A549 (cell line): ENCODE measurements at regions not wholly inside any gene's neighbourhood (a gene's known extent, or its start where the extent isn't known, plus 50 kb on each side); places are given as distances from the start of the nearest gene placed in this dataset.

Experiments used
- ATAC-seq, 2 experiments: fragments of 200-7000 bp in 1 of 2; fragments of >200 bp in 1 of 2; cut with Nextera tagmentation in 1 of 2; cut with Tn5 transposase in 1 of 2; 3 replicates each; pipeline versions ENCODE4 v1.8.0 to v1.9.1; 2018 to 2020; ENCODE audit warnings: mild to moderate bottlenecking in 1 of 2, moderate library complexity in 1 of 2
- CTCF ChIA-PET: fragments of 300-600 bp; sonication (Branson Sonifier 250); formaldehyde crosslinking; extraction: SDS; loops from one replicate; lab custom pipeline; 2021; ENCODE audit warnings: antibody characterized with exemption, inconsistent platforms; lab: Yijun Ruan, JAX
- POLR2A ChIA-PET: fragments of 350-600 bp; formaldehyde crosslinking; extraction: SDS; loops from one replicate; lab custom pipeline; 2021; ENCODE audit warnings: antibody characterized with exemption, inconsistent platforms; lab: Yijun Ruan, JAX
- DNase-seq, 2 experiments: peaks; one replicate each; pipeline versions ENCODE4 v3.0.0 to v3.0.0-alpha.2; 2011 to 2016; ENCODE audit warnings: low read depth in 1 of 2, low spot score in 1 of 2
- FAIRE-seq: peaks from 2 replicates; lab custom pipeline; 2011; peaks lifted over from hg19 to GRCh38; lab: Jason Lieb, UNC
- H3K27ac ChIP-seq, 2 experiments: fragments of >200 bp; sonication (Bioruptor Twin); formaldehyde crosslinking; 3 replicates each; pipeline ENCODE4 v1.5.1; 2016 to 2017
- H3K4me1 ChIP-seq: fragments of >200 bp; sonication (Bioruptor Twin); formaldehyde crosslinking; 3 replicates; pipeline ENCODE4 v1.6.1; 2016
- H3K4me2 ChIP-seq: fragments of >200 bp; sonication (Bioruptor Twin); formaldehyde crosslinking; 3 replicates; pipeline ENCODE4 v1.6.1; 2016
- H3K4me3 ChIP-seq: fragments of >200 bp; sonication (Bioruptor Twin); formaldehyde crosslinking; 3 replicates; pipeline ENCODE4 v1.5.1; 2016
- H3K9me3 ChIP-seq: fragments of >200 bp; sonication (Bioruptor Twin); formaldehyde crosslinking; 3 replicates; pipeline ENCODE4 v1.6.1; 2016
- EHF ChIP-seq: fragments of 250-450 bp; sonication (Bioruptor Pico); IDR thresholded peaks from 2 replicates; pipeline ENCODE4 v1.5.0; 2020; ENCODE audit warnings: mild to moderate bottlenecking
- EHMT2 ChIP-seq: fragments of 200-600 bp; sonication (generic); IDR thresholded peaks from 2 replicates; pipeline ENCODE4 v1.6.1; 2016; ENCODE audit warnings: antibody characterized with exemption, low read depth, mild to moderate bottlenecking, moderate library complexity
- EP300 ChIP-seq, 2 experiments: fragments of >200 bp; sonication (Bioruptor Twin); formaldehyde crosslinking; IDR thresholded peaks; 2 replicates in 1 of 2; 3 replicates in 1 of 2; pipeline ENCODE4 v1.6.1; 2016 to 2017
- FOSL2 ChIP-seq, 2 experiments: fragments of 450-650 bp in 1 of 2; fragments of >200 bp in 1 of 2; sonication (Bioruptor Twin) in 1 of 2; formaldehyde crosslinking; IDR thresholded peaks; 2 replicates each; pipeline versions ENCODE4 v1.5.0 to v1.6.1; 2016 to 2020; ENCODE audit warnings: mild to moderate bottlenecking in 1 of 2, moderate library complexity in 1 of 2
- MAFK ChIP-seq: fragments of 450-650 bp; IDR thresholded peaks from 2 replicates; pipeline ENCODE4 v1.6.1; 2014; ENCODE audit not compliant: partially characterized antibody
- NFE2L2 ChIP-seq: fragments of 150-350 bp; conservative IDR thresholded peaks from 2 replicates; pipeline ENCODE4 v1.6.1; 2014; ENCODE audit warnings: low read length
- RAD21 ChIP-seq, 2 experiments: fragments of >200 bp in 1 of 2; sonication (Bioruptor Twin) in 1 of 2; formaldehyde crosslinking in 1 of 2; IDR thresholded peaks in 1 of 2; conservative IDR thresholded peaks in 1 of 2; 2 replicates in 1 of 2; 3 replicates in 1 of 2; pipeline ENCODE4 v1.6.1; 2012 to 2018; ENCODE audit warnings: inconsistent platforms in 1 of 2
- RCOR1 ChIP-seq: fragments of 150-350 bp; IDR thresholded peaks from 2 replicates; pipeline ENCODE4 v1.6.1; 2014; ENCODE audit warnings: antibody characterized with exemption, low read length, low read depth
- RFX5 ChIP-seq: fragments of 450-650 bp; IDR thresholded peaks from 2 replicates; pipeline ENCODE4 v1.7.1; 2014; ENCODE audit warnings: antibody characterized with exemption, mild to moderate bottlenecking, moderate library complexity
- SMC3 ChIP-seq: fragments of >200 bp; sonication (Bioruptor Twin); formaldehyde crosslinking; IDR thresholded peaks from 3 replicates; pipeline ENCODE4 v1.6.1; 2018; ENCODE audit warnings: inconsistent platforms
- TFCP2L1 ChIP-seq: fragments of 250-450 bp; sonication (Bioruptor Pico); IDR thresholded peaks from 2 replicates; pipeline ENCODE4 v1.5.0; 2021; ENCODE audit warnings: mild to moderate bottlenecking
- ZC3H11A ChIP-seq: fragments of 450-650 bp; IDR thresholded peaks from 2 replicates; pipeline ENCODE4 v1.6.1; 2014; ENCODE audit warnings: antibody characterized with exemption, mild to moderate bottlenecking
- ZNF302 ChIP-seq: fragments of 250-450 bp; sonication (Bioruptor Pico); IDR thresholded peaks from 2 replicates; pipeline ENCODE4 v1.9.0; 2021; ENCODE audit warnings: inconsistent platforms, mild to moderate bottlenecking, moderate library complexity
- WGBS: methylation state at CpG from one replicate; pipeline ENCODE4 v1.1.6; 2017; ENCODE audit errors: missing lambda C conversion rate; 5-methylcytosine and 5-hydroxymethylcytosine counted together
- TF ChIP-seq, protein P1 (sequence below): fragments of 450-650 bp; IDR thresholded peaks from 2 replicates; pipeline ENCODE4 v1.6.1; 2014; ENCODE audit warnings: antibody characterized with exemption
- TF ChIP-seq, protein P2 (sequence below): fragments of >200 bp; sonication (Bioruptor Twin); formaldehyde crosslinking; IDR thresholded peaks from 3 replicates; pipeline ENCODE4 v1.5.1; 2016
- TF ChIP-seq, protein P3 (sequence below): fragments of >200 bp; sonication (Bioruptor Twin); formaldehyde crosslinking; IDR thresholded peaks from 2 replicates; pipeline ENCODE4 v1.6.1; 2016
- TF ChIP-seq, protein P4 (sequence below): fragments of 150-350 bp; IDR thresholded peaks from 2 replicates; pipeline ENCODE4 v1.6.1; 2014; ENCODE audit warnings: low read depth, mild to moderate bottlenecking, low read length
- TF ChIP-seq, protein P5 (sequence below): IDR thresholded peaks from 2 replicates; pipeline ENCODE4 v1.6.1; 2012; ENCODE audit warnings: low read depth, borderline replicate concordance

DNA sequence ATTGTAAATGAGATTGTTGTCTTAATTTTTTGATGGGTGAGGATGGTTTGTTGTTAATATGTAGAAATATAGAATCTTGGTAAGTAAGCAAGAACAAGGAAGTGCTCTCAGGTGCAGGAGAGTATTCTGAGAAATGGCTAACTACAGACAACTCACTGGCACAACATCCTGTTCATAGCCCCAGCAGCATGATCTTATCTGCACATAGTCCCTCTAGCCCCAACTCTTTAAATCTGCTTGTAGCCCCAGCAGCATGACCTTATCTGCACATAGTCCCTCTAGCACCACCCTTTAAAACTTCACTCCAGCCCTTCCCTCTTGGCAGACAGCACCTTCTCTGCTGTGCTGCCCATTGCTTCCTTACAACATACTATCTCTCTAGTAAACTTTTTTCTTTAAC is 1957.1 kb upstream of the ADGRL3 start (continued):
- TF ChIP-seq, protein P1, sequence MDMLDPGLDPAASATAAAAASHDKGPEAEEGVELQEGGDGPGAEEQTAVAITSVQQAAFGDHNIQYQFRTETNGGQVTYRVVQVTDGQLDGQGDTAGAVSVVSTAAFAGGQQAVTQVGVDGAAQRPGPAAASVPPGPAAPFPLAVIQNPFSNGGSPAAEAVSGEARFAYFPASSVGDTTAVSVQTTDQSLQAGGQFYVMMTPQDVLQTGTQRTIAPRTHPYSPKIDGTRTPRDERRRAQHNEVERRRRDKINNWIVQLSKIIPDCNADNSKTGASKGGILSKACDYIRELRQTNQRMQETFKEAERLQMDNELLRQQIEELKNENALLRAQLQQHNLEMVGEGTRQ = no peak

DNA sequence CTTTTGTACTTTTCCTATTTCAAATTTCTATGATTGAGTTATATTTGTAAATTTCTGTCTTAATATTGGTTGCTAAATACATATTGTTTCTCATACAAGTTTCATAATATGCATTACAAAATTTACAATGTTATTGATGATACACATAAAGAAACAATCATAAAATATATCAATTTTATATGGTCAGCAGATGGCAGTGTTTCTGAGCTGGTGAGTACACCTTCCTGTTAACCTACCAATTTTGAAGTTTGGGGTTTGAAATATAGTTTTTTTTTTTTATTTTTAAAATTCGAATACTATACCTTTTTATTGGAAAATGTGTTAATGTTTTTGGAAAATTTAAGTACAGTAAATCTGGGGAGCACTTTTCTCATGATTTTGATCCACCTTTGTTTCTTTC is 1953.1 kb upstream of the ADGRL3 start:
- CTCF ChIA-PET = no interaction called here
- DNase-seq (no peak), FAIRE-seq (no peak), ATAC-seq (no peak)
- H3K4me3 ChIP-seq = no peak overlapping the region
- POLR2A ChIA-PET = no interaction called here
- WGBS = 0% methylated on average over 1 of the region's 1 CpG
- H3K9me3 ChIP-seq = no peaks in the 10 kb centered on the region; the same call in 2 of the 3 replicates
- H3K4me2 ChIP-seq = no peak overlapping the region
- H3K27ac ChIP-seq = no peak overlapping the region
- TF ChIP-seq, protein P2, sequence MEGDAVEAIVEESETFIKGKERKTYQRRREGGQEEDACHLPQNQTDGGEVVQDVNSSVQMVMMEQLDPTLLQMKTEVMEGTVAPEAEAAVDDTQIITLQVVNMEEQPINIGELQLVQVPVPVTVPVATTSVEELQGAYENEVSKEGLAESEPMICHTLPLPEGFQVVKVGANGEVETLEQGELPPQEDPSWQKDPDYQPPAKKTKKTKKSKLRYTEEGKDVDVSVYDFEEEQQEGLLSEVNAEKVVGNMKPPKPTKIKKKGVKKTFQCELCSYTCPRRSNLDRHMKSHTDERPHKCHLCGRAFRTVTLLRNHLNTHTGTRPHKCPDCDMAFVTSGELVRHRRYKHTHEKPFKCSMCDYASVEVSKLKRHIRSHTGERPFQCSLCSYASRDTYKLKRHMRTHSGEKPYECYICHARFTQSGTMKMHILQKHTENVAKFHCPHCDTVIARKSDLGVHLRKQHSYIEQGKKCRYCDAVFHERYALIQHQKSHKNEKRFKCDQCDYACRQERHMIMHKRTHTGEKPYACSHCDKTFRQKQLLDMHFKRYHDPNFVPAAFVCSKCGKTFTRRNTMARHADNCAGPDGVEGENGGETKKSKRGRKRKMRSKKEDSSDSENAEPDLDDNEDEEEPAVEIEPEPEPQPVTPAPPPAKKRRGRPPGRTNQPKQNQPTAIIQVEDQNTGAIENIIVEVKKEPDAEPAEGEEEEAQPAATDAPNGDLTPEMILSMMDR = peak; percentile 33
- TF ChIP-seq SMC3 (0 out of 3 replicates have a peak, but pooled peaks have one; percentile 22), EHF (CRISPR knock-in tag) (no peak), RAD21 (conservative IDR thresholded peaks at IDR 0.05 in 1 of 2, IDR thresholded peaks at IDR 0.05 in 1 of 2) (peak; percentile 20 to 28; a peak in 2 of 5 replicates)
- no peaks in the 10 kb centered on the region for H3K4me1 ChIP-seq

DNA sequence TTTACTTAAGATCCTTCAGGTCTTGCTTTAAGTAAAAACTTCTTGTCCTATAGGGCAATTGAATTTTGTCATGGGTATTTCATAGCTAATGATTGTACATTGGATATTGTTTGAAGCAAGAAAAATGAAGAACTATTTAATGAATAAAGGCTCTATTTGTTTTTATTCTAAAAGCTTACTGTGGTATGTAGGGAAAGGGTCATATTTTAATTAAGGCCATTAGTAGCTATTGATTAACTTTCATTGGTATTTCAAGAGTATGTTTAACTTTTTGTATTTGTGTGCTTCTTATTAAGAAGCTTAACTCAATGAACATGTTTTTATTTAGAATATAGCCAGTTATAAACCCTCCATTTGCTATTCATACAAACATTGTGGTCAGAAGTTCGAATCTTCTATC is 1951.8 kb upstream of the ADGRL3 start:
- FAIRE-seq (no peak), DNase-seq (no peak), ATAC-seq (no peak)
- CTCF ChIA-PET = interaction anchor here (1.6 kb wide), 1 partner anchor 11 kb away, joined by 5 read pairs; no protein-coding TSS in a partner anchor
- TF ChIP-seq ZC3H11A = no peak
- no peak for TF ChIP-seq RFX5
- TF ChIP-seq, protein P3, sequence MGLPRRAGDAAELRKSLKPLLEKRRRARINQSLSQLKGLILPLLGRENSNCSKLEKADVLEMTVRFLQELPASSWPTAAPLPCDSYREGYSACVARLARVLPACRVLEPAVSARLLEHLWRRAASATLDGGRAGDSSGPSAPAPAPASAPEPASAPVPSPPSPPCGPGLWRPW = no peak
- no peak for TF ChIP-seq RCOR1
- no peak for TF ChIP-seq FOSL2 (IDR thresholded peaks at IDR 0.05)
- TF ChIP-seq FOSL2 (CRISPR knock-in tag; IDR thresholded peaks at IDR 0.05) = no peak
- TF ChIP-seq, protein P4, sequence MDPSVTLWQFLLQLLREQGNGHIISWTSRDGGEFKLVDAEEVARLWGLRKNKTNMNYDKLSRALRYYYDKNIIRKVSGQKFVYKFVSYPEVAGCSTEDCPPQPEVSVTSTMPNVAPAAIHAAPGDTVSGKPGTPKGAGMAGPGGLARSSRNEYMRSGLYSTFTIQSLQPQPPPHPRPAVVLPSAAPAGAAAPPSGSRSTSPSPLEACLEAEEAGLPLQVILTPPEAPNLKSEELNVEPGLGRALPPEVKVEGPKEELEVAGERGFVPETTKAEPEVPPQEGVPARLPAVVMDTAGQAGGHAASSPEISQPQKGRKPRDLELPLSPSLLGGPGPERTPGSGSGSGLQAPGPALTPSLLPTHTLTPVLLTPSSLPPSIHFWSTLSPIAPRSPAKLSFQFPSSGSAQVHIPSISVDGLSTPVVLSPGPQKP = no peak
- TF ChIP-seq EP300 (IDR thresholded peaks at IDR 0.05) = no peak
- TF ChIP-seq MAFK = no peak
- TF ChIP-seq EHMT2 = no peak
- TF ChIP-seq ZNF302 (CRISPR knock-in tag) = no peak
- TF ChIP-seq EHF (CRISPR knock-in tag) = no peak
- no peak for TF ChIP-seq TFCP2L1 (CRISPR knock-in tag)
- no peak overlapping the region for H3K27ac ChIP-seq
- no peaks in the 10 kb centered on the region for H3K4me1 ChIP-seq
- H3K4me2 ChIP-seq = no peak overlapping the region
- POLR2A ChIA-PET = no interaction called here
- H3K4me3 ChIP-seq = no peak overlapping the region
- WGBS = 8% methylated on average over 1 of the region's 1 CpG
- H3K9me3 ChIP-seq = no peaks in the 10 kb centered on the region; the same call in 2 of the 3 replicates

DNA sequence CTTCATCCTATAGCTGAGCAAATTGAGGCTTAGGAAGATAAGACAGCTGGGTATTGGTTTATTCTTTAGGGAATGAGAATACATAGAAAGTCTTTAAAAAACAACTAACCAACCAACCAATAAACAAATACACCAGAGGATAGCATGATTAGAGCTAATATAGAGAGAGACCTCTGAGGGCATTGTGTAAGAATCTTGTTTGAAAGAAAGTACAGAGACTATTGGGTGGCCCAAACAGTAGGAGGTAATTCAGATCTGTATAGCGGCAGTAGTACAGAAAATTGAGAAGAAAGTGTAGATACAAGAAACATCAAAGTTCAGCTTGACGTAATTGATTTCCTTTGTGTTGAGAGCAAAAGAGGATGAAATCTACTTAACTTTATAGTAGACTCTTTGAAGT is 1951.0 kb upstream of the ADGRL3 start:
- FAIRE-seq = no peak

More for the DNA sequence above, 1951.0 kb upstream of the ADGRL3 start:
- Histone ChIP-seq H3K4me1 (no peaks in the 10 kb centered on the region), H3K9me3 (no peaks in the 10 kb centered on the region), H3K4me3 (no peak overlapping the region), H3K4me2 (no peak overlapping the region), H3K27ac (no peak overlapping the region)
- whole genome bisulfite sequencing = 47% methylated on average over 2 of the region's 2 CpGs
- ChIA-PET CTCF (interaction anchor here (0.5 to 1.6 kb wide), 2 partner anchors 10 to 1147 kb away, joined by 3 to 5 read pairs; no protein-coding TSS in a partner anchor), POLR2A (no interaction called here)
- no peak for ATAC-seq
- no peak for TF ChIP-seq NFE2L2
- TF ChIP-seq, protein P5, sequence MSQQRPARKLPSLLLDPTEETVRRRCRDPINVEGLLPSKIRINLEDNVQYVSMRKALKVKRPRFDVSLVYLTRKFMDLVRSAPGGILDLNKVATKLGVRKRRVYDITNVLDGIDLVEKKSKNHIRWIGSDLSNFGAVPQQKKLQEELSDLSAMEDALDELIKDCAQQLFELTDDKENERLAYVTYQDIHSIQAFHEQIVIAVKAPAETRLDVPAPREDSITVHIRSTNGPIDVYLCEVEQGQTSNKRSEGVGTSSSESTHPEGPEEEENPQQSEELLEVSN = no peak
- no peak for DNase-seq
